ENCODE measurements at regions not wholly inside any gene's neighbourhood (a gene's known extent, or its start where the extent isn't known, plus 50 kb on each side); places are given as distances from the start of the nearest gene placed in this dataset.
"Not testable (repeated sequence)": the region's sequence is repeated elsewhere in the genome, so short reads cannot be mapped to it uniquely, and the experiment has no call there.

- DNase-seq = peak; percentile 43
Measured at GRCh38 chr6:137309078-137309762, 90.0 kb upstream of the IFNGR1 start.

- no peak for DNase-seq
Measured at GRCh38 chr6:137307163-137307854, 88.1 kb upstream of the IFNGR1 start.

- DNase-seq = no peak
Measured at GRCh38 chr6:137305691-137306090, 86.5 kb upstream of the IFNGR1 start.

- no peak for DNase-seq
Measured at GRCh38 chr6:137304020-137304780, 85.0 kb upstream of the IFNGR1 start.

- DNase-seq = no peak
Measured at GRCh38 chr6:137303441-137303840, 84.3 kb upstream of the IFNGR1 start.

- no peak for DNase-seq
Measured at GRCh38 chr6:137299681-137300080, 80.5 kb upstream of the IFNGR1 start.

GRCh38 chr6:137297887-137298286 lies 78.7 kb upstream of the IFNGR1 start:
- DNase-seq = no peak

- DNase-seq = not testable (repeated sequence)
Measured at GRCh38 chr6:137292326-137292725, 73.1 kb upstream of the IFNGR1 start.

- no peak for DNase-seq
Measured at GRCh38 chr6:137291441-137291840, 72.3 kb upstream of the IFNGR1 start.

GRCh38 chr6:137290601-137291261 lies 71.5 kb upstream of the IFNGR1 start:
- no peak for DNase-seq

- no peak for DNase-seq
Measured at GRCh38 chr6:137286916-137287315, 67.7 kb upstream of the IFNGR1 start.

- no peak for DNase-seq
Measured at GRCh38 chr6:137286368-137286767, 67.2 kb upstream of the IFNGR1 start.

- DNase-seq = no peak
Measured at GRCh38 chr6:137284811-137285110, 65.6 kb upstream of the IFNGR1 start.

- DNase-seq = no peak
Measured at GRCh38 chr6:137283940-137284810, 65.0 kb upstream of the IFNGR1 start.

GRCh38 chr6:137283080-137283479 lies 63.9 kb upstream of the IFNGR1 start:
- DNase-seq = no peak

GRCh38 chr6:137282254-137282653 lies 63.1 kb upstream of the IFNGR1 start:
- no peak for DNase-seq

- not testable (repeated sequence) for DNase-seq
Measured at GRCh38 chr6:137279279-137279678, 60.1 kb upstream of the IFNGR1 start.

- DNase-seq = no peak
Measured at GRCh38 chr6:137277971-137278637, 58.9 kb upstream of the IFNGR1 start.

GRCh38 chr6:137272403-137272802 lies 53.2 kb upstream of the IFNGR1 start:
- no peak for DNase-seq

GRCh38 chr6:137271245-137272183 lies 52.3 kb upstream of the IFNGR1 start:
- peak; percentile 45 for DNase-seq

All from renal pelvis (tissue), 1 donor.